Right lobe of liver (tissue), 4 donors: ENCODE measurements at regions not wholly inside any gene's neighbourhood (a gene's known extent, or its start where the extent isn't known, plus 50 kb on each side); places are given as distances from the start of the nearest gene placed in this dataset.

ENCODE experiments used
- POLR2A ChIP-seq: fragments of 450-650 bp; IDR thresholded peaks from one replicate; pipeline ENCODE4 v1.6.1; 2017; ENCODE audit warnings: antibody characterized with exemption, mild to moderate bottlenecking
- TF ChIP-seq, protein P1 (sequence below), 4 donors: fragments of 200-600 bp in 3 of 4; fragments of 450-650 bp in 1 of 4; IDR thresholded peaks; one replicate each; pipeline versions ENCODE4 v1.5.1 to v1.8.0; 2016 to 2022; ENCODE audit warnings: antibody characterized with exemption in 4 of 4, mild to moderate bottlenecking in 2 of 4
- donor health status: DM: no; HTN: no; CAD: no.
- donor health status: DM: no; HTN: no; CAD: no.
- donor health status: DM: no; HTN: yes; CAD: no.

DNA sequence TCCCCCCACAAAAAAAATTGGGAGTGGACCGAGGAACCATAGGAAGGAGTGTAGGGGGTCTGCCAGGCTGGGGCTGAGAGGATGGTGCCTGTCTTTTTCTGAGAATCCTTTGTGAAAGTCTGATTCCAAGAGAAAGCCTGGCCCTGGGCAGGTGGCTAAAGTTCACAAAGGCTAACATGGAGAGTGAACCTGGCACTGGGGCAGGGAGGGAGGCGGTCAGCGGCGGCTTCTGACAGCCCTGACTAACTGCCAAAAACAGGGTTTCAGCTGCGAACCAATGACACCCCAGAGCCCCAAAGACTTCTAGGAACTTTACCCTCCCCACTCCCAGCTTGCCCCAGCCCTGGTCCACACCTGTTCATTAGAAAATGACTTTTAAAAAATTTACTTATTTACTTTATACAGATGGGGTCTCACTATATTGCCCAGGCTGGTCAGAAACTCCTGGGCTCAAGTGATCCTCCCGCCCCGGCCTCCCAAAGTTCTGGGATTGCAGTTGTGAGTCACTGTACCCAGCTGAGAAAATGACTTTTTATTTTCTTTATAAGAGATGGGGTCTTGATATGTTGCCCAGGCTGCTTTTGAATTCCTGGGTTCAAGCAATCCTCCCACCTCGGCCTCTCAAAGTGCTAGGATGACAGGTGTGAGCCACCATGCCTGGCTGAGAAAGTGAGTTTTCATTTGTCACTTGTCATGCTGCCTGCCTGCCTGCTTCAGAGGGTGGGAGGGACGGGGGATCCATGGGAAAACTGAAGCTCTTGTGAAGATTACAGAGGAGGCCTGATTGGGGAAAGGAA lies 61.0 kb upstream of the DUSP5 start:
- TF ChIP-seq, protein P1, sequence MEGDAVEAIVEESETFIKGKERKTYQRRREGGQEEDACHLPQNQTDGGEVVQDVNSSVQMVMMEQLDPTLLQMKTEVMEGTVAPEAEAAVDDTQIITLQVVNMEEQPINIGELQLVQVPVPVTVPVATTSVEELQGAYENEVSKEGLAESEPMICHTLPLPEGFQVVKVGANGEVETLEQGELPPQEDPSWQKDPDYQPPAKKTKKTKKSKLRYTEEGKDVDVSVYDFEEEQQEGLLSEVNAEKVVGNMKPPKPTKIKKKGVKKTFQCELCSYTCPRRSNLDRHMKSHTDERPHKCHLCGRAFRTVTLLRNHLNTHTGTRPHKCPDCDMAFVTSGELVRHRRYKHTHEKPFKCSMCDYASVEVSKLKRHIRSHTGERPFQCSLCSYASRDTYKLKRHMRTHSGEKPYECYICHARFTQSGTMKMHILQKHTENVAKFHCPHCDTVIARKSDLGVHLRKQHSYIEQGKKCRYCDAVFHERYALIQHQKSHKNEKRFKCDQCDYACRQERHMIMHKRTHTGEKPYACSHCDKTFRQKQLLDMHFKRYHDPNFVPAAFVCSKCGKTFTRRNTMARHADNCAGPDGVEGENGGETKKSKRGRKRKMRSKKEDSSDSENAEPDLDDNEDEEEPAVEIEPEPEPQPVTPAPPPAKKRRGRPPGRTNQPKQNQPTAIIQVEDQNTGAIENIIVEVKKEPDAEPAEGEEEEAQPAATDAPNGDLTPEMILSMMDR (IDR thresholded peaks at IDR 0.05), result no peak
- TF ChIP-seq POLR2A, result no peak
